ENCODE measurements at regions not wholly inside any gene's neighbourhood (a gene's known extent, or its start where the extent isn't known, plus 50 kb on each side); places are given as distances from the start of the nearest gene placed in this dataset.

- TF ChIP-seq, protein P1, sequence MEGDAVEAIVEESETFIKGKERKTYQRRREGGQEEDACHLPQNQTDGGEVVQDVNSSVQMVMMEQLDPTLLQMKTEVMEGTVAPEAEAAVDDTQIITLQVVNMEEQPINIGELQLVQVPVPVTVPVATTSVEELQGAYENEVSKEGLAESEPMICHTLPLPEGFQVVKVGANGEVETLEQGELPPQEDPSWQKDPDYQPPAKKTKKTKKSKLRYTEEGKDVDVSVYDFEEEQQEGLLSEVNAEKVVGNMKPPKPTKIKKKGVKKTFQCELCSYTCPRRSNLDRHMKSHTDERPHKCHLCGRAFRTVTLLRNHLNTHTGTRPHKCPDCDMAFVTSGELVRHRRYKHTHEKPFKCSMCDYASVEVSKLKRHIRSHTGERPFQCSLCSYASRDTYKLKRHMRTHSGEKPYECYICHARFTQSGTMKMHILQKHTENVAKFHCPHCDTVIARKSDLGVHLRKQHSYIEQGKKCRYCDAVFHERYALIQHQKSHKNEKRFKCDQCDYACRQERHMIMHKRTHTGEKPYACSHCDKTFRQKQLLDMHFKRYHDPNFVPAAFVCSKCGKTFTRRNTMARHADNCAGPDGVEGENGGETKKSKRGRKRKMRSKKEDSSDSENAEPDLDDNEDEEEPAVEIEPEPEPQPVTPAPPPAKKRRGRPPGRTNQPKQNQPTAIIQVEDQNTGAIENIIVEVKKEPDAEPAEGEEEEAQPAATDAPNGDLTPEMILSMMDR (IDR thresholded peaks at IDR 0.05), result no peak
- TF ChIP-seq EP300 (IDR thresholded peaks at IDR 0.05), result no peak
Observed at GRCh38 chr1:55943012-55943411, 636.4 kb downstream of the PLPP3 start.

All from ovary (tissue), 3 donors.